ENCODE measurements at regions not wholly inside any gene's neighbourhood (a gene's known extent, or its start where the extent isn't known, plus 50 kb on each side); places are given as distances from the start of the nearest gene placed in this dataset.

GRCh38 chr9:126232461-126232860 lies 94.2 kb upstream of the MVB12B start:
- TF ChIP-seq CTCF (IDR thresholded peaks at IDR 0.05) (no peak), POLR2A (IDR thresholded peaks at IDR 0.05) (no peak)
